Hippocampal formation (tissue), 2 donors: ENCODE measurements at regions not wholly inside any gene's neighbourhood (a gene's known extent, or its start where the extent isn't known, plus 50 kb on each side); places are given as distances from the start of the nearest gene placed in this dataset.

Experiments used
- DNase-seq, 2 donors: peaks; one replicate each; lab custom pipeline; 2025; lab: John Stamatoyannopoulos, UW

GRCh38 chr15:39149636-39150150 is 431.2 kb upstream of the THBS1 start:
- no peak for DNase-seq

GRCh38 chr15:39151545-39151944 is 429.3 kb upstream of the THBS1 start:
- DNase-seq, result no peak

GRCh38 chr15:39153058-39153714 is 427.7 kb upstream of the THBS1 start:
- no peak for DNase-seq

- DNase-seq, result no peak
Observed at GRCh38 chr15:39153716-39154115, 427.2 kb upstream of the THBS1 start.

- no peak for DNase-seq
Observed at GRCh38 chr15:39154227-39154638, 426.6 kb upstream of the THBS1 start.

- DNase-seq, result no peak
Observed at GRCh38 chr15:39154776-39155175, 426.1 kb upstream of the THBS1 start.

GRCh38 chr15:39156166-39156565 is 424.7 kb upstream of the THBS1 start:
- no peak for DNase-seq

- no peak for DNase-seq
Observed at GRCh38 chr15:39156646-39157250, 424.1 kb upstream of the THBS1 start.

GRCh38 chr15:39157882-39158281 is 423.0 kb upstream of the THBS1 start:
- no peak for DNase-seq

GRCh38 chr15:39159833-39160232 is 421.0 kb upstream of the THBS1 start:
- no peak for DNase-seq

- no peak for DNase-seq
Observed at GRCh38 chr15:39161096-39161495, 419.8 kb upstream of the THBS1 start.

GRCh38 chr15:39165020-39165706 is 415.7 kb upstream of the THBS1 start:
- DNase-seq, result no peak

GRCh38 chr15:39167164-39168058 is 413.5 kb upstream of the THBS1 start:
- no peak for DNase-seq

GRCh38 chr15:39171944-39172368 is 408.9 kb upstream of the THBS1 start:
- peak; percentile 35 to 75 for DNase-seq

GRCh38 chr15:39172380-39173281 is 408.2 kb upstream of the THBS1 start:
- peak in 1 of 2 donors; percentile 38 for DNase-seq

GRCh38 chr15:39173426-39173825 is 407.5 kb upstream of the THBS1 start:
- no peak for DNase-seq

GRCh38 chr15:39174332-39174731 is 406.5 kb upstream of the THBS1 start:
- DNase-seq, result no peak

- no peak for DNase-seq
Observed at GRCh38 chr15:39176030-39176429, 404.8 kb upstream of the THBS1 start.

GRCh38 chr15:39177561-39177960 is 403.3 kb upstream of the THBS1 start:
- DNase-seq, result no peak

- no peak for DNase-seq
Observed at GRCh38 chr15:39180030-39180429, 400.8 kb upstream of the THBS1 start.

GRCh38 chr15:39180483-39180933 is 400.4 kb upstream of the THBS1 start:
- no peak for DNase-seq
